ENCODE measurements at regions not wholly inside any gene's neighbourhood (a gene's known extent, or its start where the extent isn't known, plus 50 kb on each side); places are given as distances from the start of the nearest gene placed in this dataset.
"Not testable (repeated sequence)": the region's sequence is repeated elsewhere in the genome, so short reads cannot be mapped to it uniquely, and the experiment has no call there.

DNA sequence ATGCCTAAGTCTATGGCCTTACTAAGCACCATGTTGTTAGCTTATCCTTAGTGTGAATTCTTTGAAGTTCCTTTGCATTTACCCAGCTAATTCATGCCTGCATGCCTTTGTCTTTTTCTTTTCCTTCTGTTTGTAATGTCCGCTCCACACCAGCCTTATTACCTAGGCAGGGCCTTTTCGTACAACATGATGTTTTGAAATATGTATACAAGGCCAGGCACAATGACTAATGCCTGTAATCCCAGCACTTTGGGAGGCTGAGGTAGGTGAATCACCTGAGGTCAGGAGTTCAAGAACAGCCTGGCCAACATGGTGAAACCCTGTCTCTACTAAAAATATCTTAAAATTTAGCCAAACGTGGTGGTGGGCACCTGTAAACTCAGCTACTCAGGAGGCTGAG, 1636.5 kb upstream of the SEL1L start:
- no peaks in the 10 kb centered on the region for H3K27me3 ChIP-seq (replicated peaks; ENCODE audit: control insufficient read depth, insufficient read depth, low read length)
- H3K36me3 ChIP-seq (ENCODE audit: control insufficient read depth, insufficient read depth, low read length): no peaks in the 10 kb centered on the region
- DNase-seq (ENCODE audit: extremely low read depth, insufficient read length): no peak
- TF ChIP-seq CTCF (IDR thresholded peaks at IDR 0.05; ENCODE audit: insufficient read depth, low read length, poor library complexity, severe bottlenecking): no peak
- H3K4me3 ChIP-seq (replicated peaks; ENCODE audit: low read depth, low read length): no peak overlapping the region

DNA sequence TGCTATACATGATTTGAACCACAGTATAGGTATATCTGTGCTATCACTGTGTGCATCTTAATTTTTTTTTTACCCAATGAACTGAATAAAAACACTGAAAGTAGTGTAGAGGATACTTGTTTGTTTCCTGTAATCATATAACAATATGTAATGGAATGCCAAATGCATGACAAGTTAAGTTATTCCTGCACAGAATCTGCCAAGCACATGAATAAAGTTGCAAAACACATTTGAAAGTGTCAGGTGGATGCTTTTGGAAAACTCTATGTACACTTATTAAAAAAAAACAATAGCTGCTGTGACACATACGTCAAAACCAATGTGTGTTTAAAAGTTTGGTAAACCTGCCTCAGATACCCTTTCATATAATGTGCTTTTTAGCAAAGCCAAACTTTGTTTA, 1638.1 kb upstream of the SEL1L start:
- no peaks in the 10 kb centered on the region for H3K36me3 ChIP-seq (ENCODE audit: control insufficient read depth, insufficient read depth, low read length)
- no peak for TF ChIP-seq CTCF (IDR thresholded peaks at IDR 0.05; ENCODE audit: insufficient read depth, low read length, poor library complexity, severe bottlenecking)
- no peaks in the 10 kb centered on the region for H3K27me3 ChIP-seq (replicated peaks; ENCODE audit: control insufficient read depth, insufficient read depth, low read length)
- H3K4me3 ChIP-seq (replicated peaks; ENCODE audit: low read depth, low read length): no peak overlapping the region
- DNase-seq (ENCODE audit: extremely low read depth, insufficient read length): no peak

GRCh38 chr14:83172363-83172762, 1638.7 kb upstream of the SEL1L start:
- no peak for TF ChIP-seq CTCF (IDR thresholded peaks at IDR 0.05; ENCODE audit: insufficient read depth, low read length, poor library complexity, severe bottlenecking)

DNA sequence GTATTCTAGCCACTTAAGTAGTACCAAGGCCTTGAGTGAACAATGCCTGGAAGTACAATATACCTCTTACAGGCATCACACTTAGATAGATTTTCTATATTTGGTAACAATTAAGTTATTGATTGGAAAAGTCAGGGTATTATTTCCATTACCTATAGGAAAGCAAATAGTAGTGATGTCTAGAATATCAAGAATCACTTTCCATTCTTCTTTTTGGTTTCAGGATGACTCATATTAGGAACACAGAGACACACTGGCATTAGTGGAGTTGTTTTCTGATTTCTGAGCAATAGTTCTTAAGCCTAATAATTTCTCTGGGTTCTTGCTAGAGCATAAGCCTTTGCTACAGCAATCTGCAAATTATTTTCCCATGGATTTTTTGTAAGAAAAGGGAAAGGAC, 1640.0 kb upstream of the SEL1L start:
- no peaks in the 10 kb centered on the region for H3K27me3 ChIP-seq (replicated peaks; ENCODE audit: control insufficient read depth, insufficient read depth, low read length)
- no peak overlapping the region for H3K4me3 ChIP-seq (replicated peaks; ENCODE audit: low read depth, low read length)
- H3K36me3 ChIP-seq (ENCODE audit: control insufficient read depth, insufficient read depth, low read length): no peaks in the 10 kb centered on the region
- DNase-seq (ENCODE audit: extremely low read depth, insufficient read length): no peak
- no peak for TF ChIP-seq CTCF (IDR thresholded peaks at IDR 0.05; ENCODE audit: insufficient read depth, low read length, poor library complexity, severe bottlenecking)

More at GRCh38 chr14:83172363-83172762, 1638.7 kb upstream of the SEL1L start:
- no peak for DNase-seq (ENCODE audit: extremely low read depth, insufficient read length)
- no peaks in the 10 kb centered on the region for H3K27me3 ChIP-seq (replicated peaks; ENCODE audit: control insufficient read depth, insufficient read depth, low read length)
- H3K36me3 ChIP-seq (ENCODE audit: control insufficient read depth, insufficient read depth, low read length): no peaks in the 10 kb centered on the region
- H3K4me3 ChIP-seq (replicated peaks; ENCODE audit: low read depth, low read length): no peak overlapping the region

DNA sequence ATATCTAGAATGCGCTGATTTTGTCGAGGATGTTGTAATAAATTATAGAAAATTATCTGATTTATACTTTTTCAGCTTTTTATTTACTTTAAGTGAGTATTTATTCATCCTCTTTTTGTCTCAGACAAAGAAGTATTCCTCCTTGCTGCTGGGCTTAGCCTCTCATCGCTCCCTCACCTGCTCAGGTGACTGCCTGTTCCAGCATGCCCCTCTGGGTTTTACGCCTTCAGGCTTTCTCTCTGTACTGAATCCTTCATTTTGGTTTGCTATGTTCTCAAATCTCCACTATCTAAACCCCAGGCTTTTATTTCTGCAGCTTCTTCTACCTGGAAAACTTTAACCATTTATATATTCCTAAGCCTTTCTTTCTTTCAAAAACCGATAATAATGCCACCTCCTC, 1650.9 kb upstream of the SEL1L start:
- Histone ChIP-seq H3K4me3 (replicated peaks; ENCODE audit: low read depth, low read length) (no peak overlapping the region), H3K27me3 (replicated peaks; ENCODE audit: control insufficient read depth, insufficient read depth, low read length) (no peaks in the 10 kb centered on the region), H3K36me3 (ENCODE audit: control insufficient read depth, insufficient read depth, low read length) (no peaks in the 10 kb centered on the region)
- no peak for DNase-seq (ENCODE audit: extremely low read depth, insufficient read length)
- TF ChIP-seq CTCF (IDR thresholded peaks at IDR 0.05; ENCODE audit: insufficient read depth, low read length, poor library complexity, severe bottlenecking): no peak

DNA sequence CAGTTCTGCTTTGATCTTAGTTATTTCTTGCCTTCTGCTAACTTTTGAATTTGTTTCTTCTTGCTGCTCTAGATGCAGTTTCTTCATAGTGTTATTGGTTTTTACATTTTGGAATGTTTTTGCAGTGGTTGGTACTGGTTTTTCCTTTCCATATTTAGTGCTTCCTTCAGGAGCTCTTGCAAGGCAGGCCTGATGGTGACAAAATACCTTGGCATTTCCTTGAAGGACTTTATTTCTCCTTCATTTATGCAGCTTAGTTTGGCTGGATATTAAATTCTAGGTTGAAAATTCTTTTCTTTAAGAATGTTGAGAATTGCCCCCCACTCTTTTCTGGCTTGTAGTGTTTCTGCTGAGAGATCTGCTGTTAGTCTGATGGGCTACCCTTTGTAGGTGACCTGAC, 1654.7 kb upstream of the SEL1L start:
- DNase-seq (ENCODE audit: extremely low read depth, insufficient read length); H3K4me3 ChIP-seq (replicated peaks; ENCODE audit: low read depth, low read length); H3K36me3 ChIP-seq (ENCODE audit: control insufficient read depth, insufficient read depth, low read length); H3K27me3 ChIP-seq (replicated peaks; ENCODE audit: control insufficient read depth, insufficient read depth, low read length): not testable (repeated sequence)
